Fibroblast of peridontal ligament (primary cell): ENCODE measurements at regions not wholly inside any gene's neighbourhood (a gene's known extent, or its start where the extent isn't known, plus 50 kb on each side); places are given as distances from the start of the nearest gene placed in this dataset.
"Not testable (repeated sequence)": the region's sequence is repeated elsewhere in the genome, so short reads cannot be mapped to it uniquely, and the experiment has no call there.

Experiments used
- DNase-seq: peaks from one replicate; pipeline ENCODE4 v3.0.0-alpha.2; 2010; ENCODE audit errors: extremely low read depth

DNA sequence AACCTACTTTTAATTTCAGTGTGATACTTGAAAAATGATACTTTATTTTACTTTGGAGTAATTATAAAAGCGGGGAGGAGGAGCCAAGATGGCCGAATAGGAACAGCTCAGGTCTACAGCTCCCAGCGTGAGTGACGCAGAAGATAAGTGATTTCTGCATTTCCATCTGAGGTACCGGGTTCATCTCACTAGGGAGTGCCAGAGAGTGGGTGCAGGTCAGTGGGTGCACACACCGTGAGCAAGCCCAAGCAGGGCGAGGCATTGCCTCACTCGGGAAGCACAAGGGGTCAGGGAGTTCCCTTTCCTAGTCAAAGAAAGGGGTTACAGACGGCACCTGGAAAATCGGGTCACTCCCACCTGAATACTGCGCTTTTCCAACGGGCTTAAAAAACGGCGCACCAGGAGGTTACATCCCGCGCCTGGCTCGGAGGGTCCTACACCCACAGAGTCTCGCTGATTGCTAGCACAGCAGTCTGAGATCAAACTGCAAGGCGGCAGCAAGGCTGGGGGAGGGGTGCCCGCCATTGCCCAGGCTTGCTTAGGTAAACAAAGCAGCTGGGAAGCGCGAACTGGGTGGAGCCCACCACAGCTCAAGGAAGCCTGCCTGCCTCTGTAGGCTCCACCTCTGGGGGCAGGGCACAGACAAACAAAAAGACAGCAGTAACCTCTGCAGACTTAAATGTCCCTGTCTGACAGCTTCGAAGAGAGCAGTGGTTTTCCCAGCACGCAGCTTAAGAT is 640.3 kb downstream of the EPHA3 start:
- DNase-seq, result not testable (repeated sequence)

DNA sequence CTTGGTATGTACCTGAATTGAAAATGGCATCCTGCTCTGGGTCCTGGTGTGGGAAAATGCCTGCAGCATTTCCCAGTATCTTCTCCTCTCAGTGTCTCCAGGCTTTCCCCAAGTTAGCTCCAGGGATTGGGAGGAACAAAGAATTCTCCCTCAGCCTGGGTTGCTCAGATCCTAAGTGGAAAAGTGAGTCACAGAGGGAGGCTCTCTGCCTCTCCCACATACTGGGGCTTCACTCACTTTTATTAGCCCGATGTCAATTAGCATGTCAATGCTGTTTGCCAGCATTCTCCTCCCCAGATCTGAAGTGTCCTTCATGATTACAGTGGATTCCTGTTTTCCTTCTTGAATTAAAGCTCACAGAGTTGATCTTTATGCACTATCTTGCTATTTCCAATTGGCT is 655.0 kb downstream of the EPHA3 start:
- no peak for DNase-seq

DNA sequence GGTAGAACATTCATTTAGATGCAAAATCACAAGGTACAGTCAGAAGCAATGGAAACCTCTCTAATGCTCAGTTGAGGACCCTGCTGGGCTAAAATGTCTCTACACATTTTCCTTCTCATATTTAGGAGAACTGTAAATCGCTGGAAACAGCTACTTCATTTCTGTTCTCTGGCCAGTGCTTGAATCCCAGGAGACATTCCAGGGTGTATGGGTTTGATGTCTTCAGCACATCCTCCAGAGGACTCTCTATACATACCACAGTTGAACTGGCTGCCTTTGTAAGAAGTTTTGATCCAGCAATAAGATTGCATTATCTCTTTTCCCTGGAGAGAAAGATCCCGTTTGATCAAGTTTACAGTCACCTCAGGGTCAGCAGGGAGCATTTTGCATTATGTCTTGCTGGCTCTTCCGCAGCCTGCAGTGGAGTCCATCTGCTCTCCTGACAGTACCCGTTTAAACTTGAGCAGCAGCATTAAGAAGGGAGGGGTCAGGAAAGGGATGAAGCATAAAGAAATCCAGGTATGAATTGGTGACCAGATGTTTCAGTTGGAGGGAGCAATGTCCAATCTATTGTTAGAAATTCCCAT is 676.0 kb downstream of the EPHA3 start:
- DNase-seq, result no peak

DNA sequence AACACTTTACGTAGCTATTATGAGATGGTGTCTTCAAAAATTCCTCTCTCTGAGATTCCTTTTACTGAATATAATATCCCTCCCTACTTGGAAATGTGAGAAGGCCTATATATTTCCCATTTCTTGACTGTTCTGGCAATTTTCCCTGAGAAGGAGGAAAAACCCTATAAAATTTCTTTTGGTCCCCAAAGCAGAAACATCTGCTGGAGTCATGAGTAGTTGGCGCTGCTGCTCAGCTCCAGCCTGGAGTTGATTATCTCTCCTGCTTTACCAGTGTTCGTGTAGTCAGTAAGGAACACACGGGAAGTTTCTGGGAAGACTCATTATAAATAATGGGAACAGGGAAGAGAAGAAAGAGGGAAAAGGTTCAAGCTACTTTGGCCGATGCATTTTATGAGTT is 680.1 kb downstream of the EPHA3 start:
- peak; percentile 85 for DNase-seq

DNA sequence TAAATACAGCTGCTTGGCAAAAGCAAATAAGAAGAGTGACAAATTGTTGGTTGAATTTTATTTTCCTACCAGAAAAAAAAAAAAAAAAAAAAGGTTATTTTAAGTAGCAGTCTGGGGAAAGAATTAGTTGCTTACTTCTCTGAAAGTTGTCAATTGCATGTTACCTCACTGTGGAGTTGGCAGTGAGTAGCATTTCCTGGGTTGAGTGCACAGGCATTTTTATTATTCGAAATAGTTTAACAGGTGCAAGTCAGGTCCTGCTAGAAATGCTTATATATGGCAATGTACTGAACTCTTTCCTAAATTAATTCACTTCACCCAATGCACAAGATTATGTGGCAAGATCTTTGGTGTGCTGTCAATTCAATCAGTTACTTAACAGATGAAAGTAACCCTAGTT is 680.6 kb downstream of the EPHA3 start:
- no peak for DNase-seq

DNA sequence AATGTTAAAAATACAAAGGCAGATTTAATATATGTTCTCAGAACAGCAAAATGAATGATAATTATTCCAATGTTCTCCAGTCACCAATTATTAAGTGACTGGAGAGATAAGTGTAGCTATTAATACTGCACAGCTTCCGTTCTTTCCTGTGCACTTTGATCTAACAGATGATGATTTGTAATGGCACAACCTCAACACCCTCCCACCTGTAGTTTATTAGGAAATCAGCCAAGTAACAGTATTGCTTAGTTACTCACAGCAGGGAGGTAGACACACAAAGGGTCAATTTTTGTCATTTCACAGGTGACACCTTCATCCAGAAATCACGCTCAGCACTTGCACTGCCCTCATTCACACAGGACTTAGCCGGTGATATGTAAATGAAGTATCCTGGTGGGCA is 688.1 kb downstream of the EPHA3 start:
- no peak for DNase-seq

DNA sequence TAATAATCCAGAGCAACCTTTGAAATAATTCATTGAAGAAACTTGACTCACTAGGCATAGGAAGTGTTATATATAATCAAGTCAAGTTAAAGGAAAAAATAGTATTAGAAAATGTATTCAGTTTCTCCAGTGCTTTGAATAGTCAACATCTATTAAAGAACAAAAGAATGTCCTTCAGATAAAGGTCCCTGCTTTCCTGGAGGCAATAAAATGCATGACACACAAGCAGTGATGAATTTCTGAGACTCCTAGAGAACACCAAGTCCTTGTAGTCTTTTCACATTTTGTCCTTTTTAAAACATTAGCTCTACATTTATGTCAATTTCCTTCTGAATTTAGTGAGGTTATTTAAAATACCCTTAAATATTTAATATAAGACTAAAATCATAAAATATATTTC is 695.5 kb downstream of the EPHA3 start:
- no peak for DNase-seq

DNA sequence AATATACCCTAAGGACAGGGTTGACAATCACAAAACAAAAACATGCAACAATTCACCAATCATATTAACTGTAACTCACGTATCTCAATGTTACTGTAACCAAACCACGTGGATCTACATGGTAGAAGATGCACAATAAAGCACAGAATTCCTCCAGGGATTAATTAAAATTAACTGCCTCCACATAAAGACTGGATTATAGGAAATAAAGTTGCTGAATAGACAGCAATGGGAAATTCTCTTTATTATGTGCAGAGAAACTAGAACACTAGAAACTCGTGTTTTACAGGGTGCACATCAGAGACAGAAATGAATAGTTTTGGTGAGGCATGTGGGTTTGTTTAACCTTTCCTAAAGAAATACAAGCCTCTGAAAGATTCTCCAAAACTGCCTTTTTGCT is 696.3 kb downstream of the EPHA3 start:
- no peak for DNase-seq

DNA sequence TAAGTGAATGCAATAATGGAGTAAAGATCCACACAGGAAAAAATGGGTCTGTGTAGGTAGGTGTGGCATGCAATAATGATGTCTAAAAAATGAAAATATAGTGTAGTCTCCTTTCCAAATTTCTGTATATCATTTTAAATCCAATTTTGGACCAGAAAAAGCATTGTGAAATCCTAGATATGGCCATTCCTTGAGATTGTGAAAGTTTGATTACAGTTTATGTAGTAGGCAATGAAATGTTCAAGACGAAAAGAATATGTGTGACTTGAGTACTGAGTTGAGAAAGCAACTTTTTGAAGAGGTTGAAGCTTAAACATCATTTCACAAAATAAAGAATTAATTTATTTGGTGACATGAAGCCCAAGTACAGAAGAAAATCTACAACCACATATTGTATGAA is 698.7 kb downstream of the EPHA3 start:
- no peak for DNase-seq

DNA sequence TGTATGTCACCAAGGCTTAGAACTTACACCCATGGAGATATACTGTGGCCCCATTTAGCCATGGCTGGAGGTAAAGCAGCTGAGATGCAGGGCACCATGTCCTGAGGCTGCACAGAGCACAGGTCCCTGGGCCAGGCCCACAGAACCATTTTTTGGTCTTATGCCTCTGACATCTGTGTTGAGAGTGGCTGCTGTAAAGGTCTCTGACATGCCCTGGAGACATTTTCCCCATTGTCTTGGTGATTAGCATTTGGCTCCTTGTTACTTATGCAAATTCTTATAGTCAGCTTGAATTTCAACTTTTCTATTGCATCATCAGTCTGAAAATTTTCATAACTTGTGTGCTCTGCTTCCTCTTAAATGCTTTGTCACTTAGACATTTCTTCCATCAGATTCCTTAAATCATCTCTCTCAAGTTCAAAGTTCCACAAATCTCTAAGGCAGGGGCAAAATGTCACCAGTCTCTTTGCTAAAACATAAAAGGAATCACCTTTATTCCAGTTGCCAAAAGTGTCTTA is 701.3 kb downstream of the EPHA3 start:
- peak; percentile 11 for DNase-seq

DNA sequence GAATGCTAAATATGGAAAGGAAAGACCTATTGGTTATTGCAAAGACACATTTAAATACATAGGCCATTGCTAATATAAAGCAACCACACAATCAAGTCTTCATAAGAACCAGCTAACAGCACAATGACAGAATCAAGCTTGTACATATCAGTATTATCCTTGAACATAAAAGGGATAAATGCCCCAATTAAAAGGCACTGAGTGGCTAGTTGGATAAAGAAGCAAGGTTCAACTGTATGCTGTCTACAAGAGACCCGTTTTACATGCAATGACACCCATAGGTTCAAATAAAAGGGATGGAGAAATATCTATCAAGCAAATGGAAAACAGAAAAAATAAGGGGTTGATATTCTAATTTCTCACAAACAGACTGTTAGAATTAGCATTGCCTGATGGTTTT is 706.1 kb downstream of the EPHA3 start:
- no peak for DNase-seq

DNA sequence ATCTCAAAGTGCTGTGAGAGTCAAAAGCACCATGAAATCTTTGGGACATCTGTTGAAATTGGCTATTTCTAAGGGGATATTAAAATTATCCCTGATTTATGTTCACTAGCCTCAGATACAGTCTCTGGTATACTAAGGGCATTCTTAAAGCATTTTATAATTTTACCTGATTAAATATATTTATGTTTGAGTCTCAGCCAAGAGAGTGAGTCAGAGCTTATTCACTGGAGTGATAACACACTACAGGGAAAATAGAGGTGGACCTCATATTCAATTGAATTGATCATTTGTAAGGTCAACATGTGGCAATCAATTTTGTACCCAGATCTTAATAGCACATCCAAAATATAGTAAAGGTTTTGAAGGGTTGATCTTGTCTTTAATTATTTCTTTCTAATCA is 733.6 kb downstream of the EPHA3 start:
- no peak for DNase-seq

DNA sequence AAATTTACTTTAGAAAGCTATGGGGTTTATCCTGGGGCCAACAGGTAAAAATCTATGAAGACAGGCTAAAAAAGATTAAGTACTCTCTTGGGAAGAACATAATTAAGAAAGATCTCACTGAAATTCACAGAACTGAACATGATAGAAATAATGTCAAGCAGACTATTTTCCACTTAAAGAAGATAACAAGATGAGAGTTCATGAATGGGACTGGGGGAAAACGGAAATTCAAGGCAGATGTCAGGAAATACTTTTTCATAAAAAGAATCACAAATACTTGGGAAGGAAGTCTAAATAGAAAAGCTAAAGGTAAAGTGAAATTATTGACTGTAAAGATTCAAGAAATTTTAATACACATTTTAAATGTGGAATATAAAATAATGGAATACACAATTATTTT is 737.6 kb downstream of the EPHA3 start:
- DNase-seq, result no peak

DNA sequence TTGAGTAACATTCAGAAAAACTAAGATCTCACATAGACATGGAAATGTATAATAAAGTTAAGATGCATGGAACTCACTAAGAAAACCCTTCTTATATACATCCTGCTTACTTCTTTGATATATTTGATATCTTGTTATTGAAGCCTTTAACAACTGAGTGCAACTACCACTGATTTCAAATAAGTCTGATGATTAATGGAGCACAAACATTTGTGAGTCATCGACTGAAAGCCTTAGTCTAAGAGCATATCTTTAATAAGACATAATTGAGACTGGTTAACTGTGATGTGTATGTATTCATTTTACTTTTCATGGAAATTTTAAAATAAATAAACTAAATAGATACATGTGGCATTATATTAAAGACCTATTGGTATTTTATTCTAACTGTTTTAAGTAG is 740.5 kb downstream of the EPHA3 start:
- no peak for DNase-seq

DNA sequence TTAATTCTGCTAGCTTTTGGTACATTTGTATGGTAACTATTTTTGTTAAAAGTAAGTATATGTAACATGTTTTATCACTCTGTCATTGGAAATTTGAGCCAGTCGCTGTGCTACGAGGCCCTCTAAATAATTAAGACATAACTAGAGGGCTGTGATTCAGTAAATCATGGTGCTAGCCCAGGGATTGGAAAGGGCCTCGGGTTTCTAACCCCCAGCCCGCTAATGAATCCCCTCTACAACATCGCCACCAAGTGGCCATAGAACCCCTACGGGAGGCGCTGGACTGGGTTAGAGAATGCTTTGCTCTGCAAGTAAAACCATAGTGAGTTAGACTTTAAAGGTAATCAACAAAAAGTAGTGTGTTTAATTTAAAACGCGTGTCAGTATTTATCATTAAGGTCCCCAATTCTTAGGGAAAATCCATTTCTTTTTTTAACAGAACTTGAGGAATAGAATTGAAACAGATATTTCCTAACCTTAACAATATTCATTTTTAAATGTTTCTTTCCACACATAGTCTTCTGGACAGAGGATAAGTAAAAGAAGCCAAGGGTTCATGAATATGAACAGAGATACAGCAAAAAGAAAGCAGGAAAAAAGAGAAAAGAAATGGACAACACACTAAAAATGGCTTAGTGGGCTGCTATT is 744.7 kb downstream of the EPHA3 start:
- peak; percentile 68 for DNase-seq

DNA sequence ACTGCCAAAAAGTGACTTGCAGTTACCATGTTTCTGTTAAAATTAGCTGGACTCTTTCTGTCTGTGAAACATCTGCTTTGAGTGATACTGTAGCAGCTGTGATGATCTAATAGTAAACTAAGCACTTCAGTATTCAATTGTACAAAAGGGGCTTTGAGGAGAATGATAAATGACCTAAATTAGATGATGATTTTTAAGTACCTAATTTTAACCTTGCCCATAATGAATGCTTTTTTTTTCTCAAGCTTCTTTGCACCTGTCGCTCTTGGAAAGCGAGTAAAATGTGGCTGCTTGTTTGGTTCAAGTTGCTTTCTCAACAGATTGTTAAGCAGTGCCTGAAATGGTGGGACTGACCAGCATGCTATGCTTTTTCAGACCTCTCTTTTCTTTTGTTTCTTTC is 752.3 kb downstream of the EPHA3 start:
- DNase-seq, result no peak

DNA sequence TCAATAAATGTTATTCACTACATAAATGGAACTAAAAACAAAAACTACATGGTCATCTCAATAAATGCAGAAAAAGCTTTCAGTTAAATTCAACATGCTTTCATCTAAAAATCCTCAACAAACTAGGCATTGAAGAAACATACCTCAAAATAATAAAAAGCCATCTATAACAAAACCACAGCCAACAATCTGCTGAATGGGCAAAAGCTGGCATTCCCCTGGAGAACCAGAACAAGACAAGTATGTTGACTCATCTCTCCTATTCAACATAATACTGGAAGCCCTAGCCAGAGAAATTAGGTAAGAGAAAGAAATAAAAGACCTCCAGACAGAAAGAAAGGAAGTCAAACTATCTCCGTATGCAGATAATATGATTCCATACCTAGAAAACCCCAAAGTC is 759.9 kb downstream of the EPHA3 start:
- DNase-seq, result no peak

DNA sequence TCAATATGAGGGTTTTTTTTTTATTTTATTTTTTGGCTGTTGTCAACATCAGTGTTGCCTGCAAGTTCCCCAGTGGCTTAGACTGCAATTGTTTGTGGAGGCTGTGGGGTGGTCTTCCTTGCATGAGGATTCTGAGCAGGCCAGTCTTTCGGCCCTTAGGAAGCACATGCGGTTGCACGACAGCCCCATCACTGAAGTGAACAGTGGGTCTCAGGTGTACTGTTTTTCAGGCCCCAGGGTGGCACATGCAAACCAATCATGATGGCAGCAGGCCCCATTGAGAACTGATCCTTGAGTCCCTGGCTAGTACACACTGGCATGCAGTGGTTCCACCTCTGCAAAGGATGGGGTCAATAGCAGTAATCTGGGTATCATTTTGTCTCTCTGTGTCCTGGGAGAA is 768.7 kb downstream of the EPHA3 start:
- no peak for DNase-seq

DNA sequence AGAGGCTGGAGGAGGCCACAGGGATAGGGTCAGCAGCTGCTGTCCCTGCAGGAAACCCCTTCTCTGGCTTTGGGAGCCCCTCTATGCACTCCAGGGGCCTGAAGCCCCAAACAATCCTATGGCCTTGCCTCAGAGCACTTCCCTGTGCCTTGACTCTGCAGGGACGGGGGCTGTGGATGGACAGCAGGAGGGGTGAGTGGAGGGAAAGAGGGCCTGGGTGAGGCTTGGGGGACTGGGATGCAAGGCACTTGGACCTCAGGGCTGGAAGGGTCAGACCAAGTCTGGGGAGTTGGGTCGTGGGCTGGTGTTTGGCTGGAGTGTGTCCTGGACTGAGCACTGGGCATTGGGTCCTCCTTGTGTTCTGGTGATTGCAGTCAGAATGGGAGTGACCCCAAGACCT is 769.8 kb downstream of the EPHA3 start:
- DNase-seq, result no peak

DNA sequence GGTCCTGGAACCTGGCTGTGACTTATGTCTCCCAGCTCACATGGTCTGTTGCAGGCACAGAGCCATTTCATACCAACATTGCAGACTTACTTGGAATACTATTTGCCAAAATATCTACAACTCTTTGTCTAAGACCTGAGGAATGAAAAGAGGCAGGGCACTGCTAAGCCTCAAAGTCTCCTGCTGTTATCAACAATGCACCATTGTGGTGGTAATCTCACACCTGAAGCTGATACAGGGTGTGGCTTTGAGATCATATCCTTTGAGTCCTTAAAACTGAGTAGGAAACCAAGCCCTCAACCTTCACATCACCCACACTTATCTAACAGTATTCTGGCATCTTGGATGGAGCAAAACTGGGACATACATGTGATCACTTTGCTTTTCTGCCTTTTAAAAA is 782.0 kb downstream of the EPHA3 start:
- DNase-seq, result no peak

DNA sequence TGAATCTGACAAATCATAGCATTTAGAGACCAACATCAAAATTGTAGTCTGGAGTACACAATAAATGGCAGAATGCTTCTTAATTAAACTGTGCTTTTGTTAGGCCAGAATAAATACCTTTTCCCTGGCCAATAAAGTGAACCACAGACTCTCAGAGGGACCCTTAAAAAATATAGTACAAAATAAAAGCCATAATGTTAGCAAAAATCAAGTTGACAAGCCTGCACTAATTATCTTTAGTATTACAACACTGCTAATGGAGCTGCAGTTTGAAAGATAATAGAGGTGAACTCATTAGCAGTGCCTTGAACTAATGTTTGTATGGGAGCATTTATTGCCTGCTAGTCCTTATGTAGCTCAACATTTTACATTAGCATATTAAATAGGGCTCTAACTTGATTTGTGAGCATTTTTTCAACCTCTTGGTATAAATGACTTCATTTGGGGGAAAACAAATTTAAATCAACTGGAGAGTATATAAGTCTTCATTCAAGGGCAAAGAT is 801.3 kb downstream of the EPHA3 start:
- no peak for DNase-seq

DNA sequence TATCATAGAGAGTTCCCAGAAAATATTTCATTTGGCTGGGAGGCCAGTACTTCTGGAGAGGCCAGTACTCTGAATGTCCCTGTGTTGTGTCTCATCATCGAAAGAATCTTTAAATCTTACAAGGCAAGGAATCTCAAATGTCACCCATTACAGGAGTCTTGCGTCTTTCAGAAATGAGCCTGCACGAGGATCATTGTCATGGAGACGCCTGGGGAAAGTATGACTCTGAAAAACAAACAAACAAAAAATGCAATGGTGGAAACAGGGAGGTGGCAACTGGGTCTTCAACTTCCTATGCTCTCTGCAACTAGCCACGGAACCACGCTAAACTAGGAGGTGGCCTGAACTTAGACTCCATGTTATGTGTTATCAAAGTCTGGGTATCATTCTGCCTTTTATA is 804.6 kb downstream of the EPHA3 start:
- DNase-seq, result no peak
